H1 (cell line): ENCODE measurements at regions not wholly inside any gene's neighbourhood (a gene's known extent, or its start where the extent isn't known, plus 50 kb on each side); places are given as distances from the start of the nearest gene placed in this dataset.

ENCODE experiments used
- BACH1 ChIP-seq: IDR thresholded peaks from 2 replicates; pipeline ENCODE4 v1.6.1; 2012; ENCODE audit warnings: low read length, improper control_type of control experiment
- CHD7 ChIP-seq: fragments of 300-600 bp; sonication (generic); IDR thresholded peaks from 2 replicates; pipeline ENCODE4 v1.7.1; 2012; ENCODE audit warnings: low read length, moderate library complexity, mild to moderate bottlenecking, inconsistent platforms; ENCODE audit not compliant: insufficient replicate concordance
- CTCF ChIP-seq, 3 experiments: IDR thresholded peaks; 1 replicate in 2 of 3; 2 replicates in 1 of 3; pipeline versions ENCODE4 v1.5.1 to v1.6.1; 2011; ENCODE audit warnings: low read length in 3 of 3, mild to moderate bottlenecking in 3 of 3, inconsistent platforms in 2 of 3, low read depth in 1 of 3, moderate library complexity in 1 of 3; ENCODE audit not compliant: insufficient read depth in 1 of 3; ENCODE audit errors: control extremely low read depth in 1 of 3
- GABPA ChIP-seq: IDR thresholded peaks from 2 replicates; pipeline ENCODE4 v1.6.1; 2011; ENCODE audit warnings: mild to moderate bottlenecking, low read length, moderate library complexity, borderline replicate concordance; ENCODE audit not compliant: insufficient read depth
- POLR2AphosphoS5 ChIP-seq: IDR thresholded peaks from 2 replicates; pipeline ENCODE4 v1.6.1; 2011; ENCODE audit warnings: low read depth, low read length
- SP4 ChIP-seq: IDR thresholded peaks from 2 replicates; pipeline ENCODE4 v1.6.1; 2012; ENCODE audit warnings: low read length, inconsistent platforms
- SUZ12 ChIP-seq: fragments of 200-600 bp; sonication (generic); IDR thresholded peaks from 2 replicates; pipeline ENCODE4 v1.6.1; 2012; ENCODE audit warnings: mild to moderate bottlenecking, inconsistent platforms, low read length, moderate library complexity, mixed read lengths

GRCh38 chr6:6863970-6864639, 243.7 kb upstream of the RREB1 start (continued):
- no peak for TF ChIP-seq CHD7
- no peak for TF ChIP-seq GABPA
- no peak for TF ChIP-seq SP4
- TF ChIP-seq CTCF (IDR thresholded peaks at IDR 0.05; ENCODE audit: control extremely low read depth in 1 of 3, insufficient read depth in 1 of 3, low read depth in 1 of 3, low read length in 3 of 3) = no peak
- TF ChIP-seq BACH1 = no peak
- no peak for TF ChIP-seq POLR2AphosphoS5
- TF ChIP-seq SUZ12 = no peak
